ENCODE measurements at regions not wholly inside any gene's neighbourhood (a gene's known extent, or its start where the extent isn't known, plus 50 kb on each side); places are given as distances from the start of the nearest gene placed in this dataset.

GRCh38 chr10:2919016-2919415, 148.3 kb upstream of the PFKP start:
- no peak for TF ChIP-seq CTCF (IDR thresholded peaks at IDR 0.05)
- TF ChIP-seq POLR2A (IDR thresholded peaks at IDR 0.05): no peak

Measured in right lobe of liver (tissue), 4 donors.